DOHH2 (cell line): ENCODE measurements at regions not wholly inside any gene's neighbourhood (a gene's known extent, or its start where the extent isn't known, plus 50 kb on each side); places are given as distances from the start of the nearest gene placed in this dataset.

Experiments used
- CTCF ChIP-seq: fragments of 200-600 bp; sonication (generic); IDR thresholded peaks from one replicate; pipeline ENCODE4 v1.5.1; 2014; ENCODE audit warnings: antibody characterized with exemption, mild to moderate bottlenecking, low read depth, low read length; ENCODE audit not compliant: poor library complexity, severe bottlenecking
- EZH2phosphoT487 ChIP-seq: fragments of 200-600 bp; sonication (generic); IDR thresholded peaks from 2 replicates; pipeline ENCODE4 v1.6.1; 2017; ENCODE audit warnings: borderline replicate concordance, mild to moderate bottlenecking, antibody characterized with exemption, low read length, moderate library complexity, mixed read lengths

- TF ChIP-seq CTCF (no peak), EZH2phosphoT487 (no peak)
These were observed 115.3 kb upstream of the RIOK3 start for GRCh38 chr18:23337599-23338444.
